ENCODE measurements at regions not wholly inside any gene's neighbourhood (a gene's known extent, or its start where the extent isn't known, plus 50 kb on each side); places are given as distances from the start of the nearest gene placed in this dataset.

DNA sequence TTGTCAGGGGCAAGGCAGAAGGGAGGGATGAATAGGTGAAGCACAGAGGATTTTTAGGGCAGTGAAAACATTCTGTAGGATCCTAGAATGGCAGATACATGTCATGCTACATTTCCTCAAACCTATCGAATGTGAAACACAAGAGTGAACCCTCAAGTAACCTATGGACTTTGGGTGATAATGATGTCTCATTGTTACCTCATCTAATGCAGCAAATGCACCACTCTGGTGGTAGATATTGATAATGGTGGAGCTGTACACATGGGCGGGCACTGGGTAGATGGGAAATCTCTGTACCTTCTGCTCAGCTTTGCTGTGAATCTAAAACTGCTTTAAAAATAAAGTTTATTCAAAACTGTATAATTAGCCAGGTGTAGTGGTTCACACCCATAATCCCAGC, 95.2 kb upstream of the NCK2 start:
- DNase-seq, result no peak

DNA sequence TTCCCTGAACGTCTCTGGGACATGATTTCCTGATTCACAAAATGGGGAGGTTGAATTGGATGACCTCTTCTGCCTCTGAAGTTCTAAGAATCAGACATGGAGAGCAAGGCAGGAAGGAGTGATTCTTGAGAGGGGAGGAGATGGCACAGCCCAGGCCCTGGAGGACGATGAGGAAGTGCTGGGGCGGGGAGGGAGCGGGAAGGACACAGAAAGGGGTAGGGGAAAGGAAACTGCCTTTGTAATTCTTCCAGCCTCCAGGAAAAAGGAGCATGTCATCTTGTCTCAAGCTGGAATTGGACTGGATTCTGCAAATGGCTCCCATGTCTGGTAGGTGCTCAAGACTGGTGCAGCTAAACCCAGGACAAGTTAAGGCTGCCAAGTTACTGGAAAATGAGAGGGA, 97.0 kb upstream of the NCK2 start:
- no peak for DNase-seq

DNA sequence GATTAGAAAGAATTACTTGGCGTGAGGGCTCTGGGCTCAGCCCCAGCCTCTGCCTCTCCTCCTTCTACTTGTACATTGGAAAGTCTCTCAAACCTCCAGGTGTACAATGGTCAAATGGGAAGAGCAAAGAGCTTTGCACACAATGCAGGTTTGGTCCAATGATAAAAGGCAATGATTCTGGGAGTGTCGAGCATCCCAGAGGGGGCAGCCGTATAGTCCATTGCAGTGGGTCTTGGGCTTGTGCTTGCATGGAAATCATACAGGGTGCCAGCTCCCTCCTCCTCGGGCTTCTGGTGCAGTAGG, 98.0 kb upstream of the NCK2 start:
- DNase-seq, result no peak

DNA sequence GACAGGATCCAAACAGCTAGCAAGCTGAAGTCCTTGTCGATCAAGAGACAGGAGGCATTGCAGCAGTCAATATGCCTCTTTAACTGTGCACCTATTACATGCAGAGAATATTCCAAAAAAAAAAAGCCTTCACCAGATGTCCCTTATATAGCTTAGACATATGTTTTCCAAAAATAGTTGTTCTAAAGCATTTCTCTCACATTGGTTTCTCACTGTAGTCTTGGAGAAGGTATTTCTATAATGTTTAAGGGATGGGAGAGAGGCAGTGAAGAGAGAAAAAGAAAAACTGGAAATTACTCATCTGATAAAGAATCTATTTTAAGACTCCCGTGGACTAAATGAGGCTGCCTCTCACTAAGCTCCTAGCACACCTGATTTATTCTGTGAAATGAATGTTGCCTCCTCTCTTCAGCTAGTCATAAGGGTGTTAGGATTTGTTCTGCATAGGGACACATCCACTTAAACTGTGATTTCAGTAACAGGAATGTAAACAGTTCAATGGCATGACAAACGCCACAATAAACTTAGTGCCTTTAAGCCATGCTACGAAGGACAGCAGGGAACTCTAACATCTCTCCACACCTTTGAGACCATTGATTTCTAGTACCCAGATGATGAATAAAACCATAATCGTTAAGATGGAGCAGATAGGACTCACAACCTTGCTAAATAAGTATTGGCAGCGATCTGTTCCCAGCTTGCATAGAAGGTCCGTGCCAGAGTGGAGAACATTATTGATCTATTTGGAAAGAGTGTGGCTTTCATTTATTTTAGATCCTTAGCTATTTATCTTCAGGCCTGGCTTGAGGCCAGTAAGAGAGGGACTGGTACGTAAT, 98.6 kb upstream of the NCK2 start:
- DNase-seq, result no peak

DNA sequence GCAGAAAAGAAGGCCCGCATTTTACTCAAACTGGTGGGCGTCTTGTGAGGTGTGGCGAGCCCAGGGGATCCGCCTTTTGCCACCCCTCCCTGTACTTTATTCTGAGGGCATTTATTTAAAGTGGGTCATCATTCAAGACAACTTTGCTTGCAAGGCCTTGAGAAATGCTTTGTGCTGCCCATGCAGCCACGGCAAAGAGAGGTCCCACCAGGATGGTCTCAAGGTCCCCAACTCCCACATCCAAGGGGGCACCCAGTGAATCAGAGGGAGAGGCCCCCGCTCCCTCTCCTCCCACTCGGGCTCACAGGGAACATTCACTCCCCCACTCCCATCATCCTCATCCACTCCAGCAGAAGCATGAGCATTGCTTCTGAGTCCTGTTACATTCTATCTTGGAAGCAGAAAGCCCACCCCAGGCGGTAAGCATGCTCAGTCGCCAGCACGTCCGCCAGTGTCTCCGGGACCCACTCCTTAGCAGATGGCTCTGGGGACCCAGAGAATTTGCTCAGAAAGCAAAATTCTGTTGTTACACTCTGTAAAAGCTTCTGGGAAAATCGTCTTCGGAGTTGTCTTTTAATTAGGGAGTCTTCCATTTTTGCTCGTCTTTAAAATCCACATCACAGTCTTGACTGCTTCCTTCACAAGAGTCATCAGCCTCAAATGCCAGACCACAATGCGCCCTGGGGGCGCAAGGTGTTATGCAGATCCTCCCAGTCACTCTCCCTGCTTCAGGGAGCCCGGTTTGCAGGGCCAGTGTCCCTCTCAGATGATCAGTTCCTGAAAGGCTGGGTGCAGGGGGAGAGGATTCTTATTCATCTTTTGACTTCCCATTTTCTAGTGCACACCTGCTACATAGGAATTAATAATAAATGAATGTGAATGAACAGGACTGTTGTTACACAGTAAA, 99.4 kb upstream of the NCK2 start:
- DNase-seq, result no peak

DNA sequence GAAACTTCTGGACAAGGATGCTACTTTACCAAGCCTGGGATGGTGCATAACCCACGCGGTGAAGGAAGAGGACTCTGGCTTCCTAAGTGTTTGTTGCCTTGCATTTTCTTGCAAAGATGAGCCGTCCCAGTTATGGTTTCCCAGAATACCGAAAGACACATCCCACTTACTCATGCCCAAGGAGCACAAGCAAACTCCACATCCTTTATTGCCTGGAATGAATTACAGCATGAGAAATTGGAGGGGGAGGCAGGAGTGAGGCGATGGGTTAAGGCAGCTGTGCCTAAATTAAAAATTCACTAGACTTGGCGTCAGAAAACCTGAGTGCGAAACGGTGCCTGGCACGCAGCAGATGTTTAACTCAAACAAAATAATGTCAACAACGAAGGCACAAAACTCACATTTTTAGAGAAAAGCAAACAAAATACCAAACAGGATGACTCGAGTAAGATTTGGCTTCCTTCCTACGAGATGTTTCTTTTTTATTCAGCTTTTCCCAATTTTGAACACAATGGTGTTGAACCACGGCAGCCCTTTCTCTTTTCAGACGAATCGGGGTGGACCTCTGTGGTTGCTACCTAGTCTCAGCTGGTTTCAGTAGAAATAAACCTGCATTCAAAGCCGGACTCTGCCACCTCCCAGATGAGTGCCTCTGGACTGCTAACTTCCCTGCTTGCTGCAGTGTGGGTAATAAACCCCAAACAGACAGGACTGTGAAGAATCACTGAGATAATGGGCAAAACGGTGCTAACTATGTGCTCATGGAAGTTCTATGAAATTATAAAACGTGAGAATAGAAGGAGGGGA, 100.3 kb upstream of the NCK2 start:
- no peak for DNase-seq

DNA sequence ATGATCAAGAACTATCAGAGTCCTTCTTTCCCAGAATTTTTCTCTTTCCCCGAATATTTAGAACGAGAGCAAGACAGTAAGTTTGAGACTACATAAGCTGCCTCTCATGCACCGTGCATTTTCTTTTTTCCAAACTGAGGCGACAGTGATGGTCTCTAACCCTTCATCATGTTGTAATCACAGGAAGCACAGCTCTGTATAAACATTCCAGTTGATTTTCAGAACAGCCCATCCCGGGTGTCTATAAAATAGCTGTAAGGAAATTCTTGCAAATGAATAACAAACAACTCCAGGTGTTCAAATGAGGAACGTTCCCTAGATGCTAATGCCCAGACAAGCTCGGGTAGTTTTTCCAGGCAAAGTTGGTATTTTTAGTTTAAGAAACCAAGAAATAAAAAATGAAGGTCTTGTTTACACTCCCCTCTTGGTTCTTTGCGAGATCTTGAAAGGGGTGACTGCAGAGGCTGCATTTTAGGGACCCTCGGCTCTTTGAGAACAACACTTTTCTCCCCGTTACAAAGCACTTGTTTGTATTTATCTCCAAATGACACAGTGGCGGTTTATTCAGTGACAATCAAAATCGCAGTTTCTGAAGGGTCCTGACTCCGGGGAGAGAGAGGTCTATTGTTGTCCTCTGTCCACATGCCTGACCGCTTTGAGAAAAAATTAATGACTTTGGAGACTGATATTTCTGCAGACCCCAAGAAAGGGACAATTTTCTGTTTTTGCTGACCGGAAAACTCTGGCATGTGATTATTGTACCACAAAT, 101.1 kb upstream of the NCK2 start:
- DNase-seq, result no peak

DNA sequence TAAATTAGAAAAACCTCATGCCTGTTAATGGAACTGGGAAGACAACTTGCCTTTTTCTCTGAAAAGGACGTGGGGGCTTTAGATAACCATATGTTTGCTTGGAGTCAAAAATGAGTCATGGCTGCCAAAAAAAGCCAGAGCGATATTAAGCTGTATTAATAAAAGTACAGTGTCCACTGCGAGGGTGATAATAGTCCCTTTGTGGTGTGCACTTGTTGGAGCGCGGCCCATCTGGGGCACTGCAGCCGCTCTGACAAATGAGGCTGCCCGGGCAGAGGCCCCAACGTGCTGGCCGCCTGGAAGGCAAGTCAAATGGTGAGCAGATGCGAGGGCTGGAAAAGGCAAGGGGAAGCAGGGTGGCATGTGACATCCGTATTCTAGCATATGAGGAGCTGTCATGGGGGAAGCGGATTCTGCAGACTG, 103.3 kb upstream of the NCK2 start:
- DNase-seq, result no peak

DNA sequence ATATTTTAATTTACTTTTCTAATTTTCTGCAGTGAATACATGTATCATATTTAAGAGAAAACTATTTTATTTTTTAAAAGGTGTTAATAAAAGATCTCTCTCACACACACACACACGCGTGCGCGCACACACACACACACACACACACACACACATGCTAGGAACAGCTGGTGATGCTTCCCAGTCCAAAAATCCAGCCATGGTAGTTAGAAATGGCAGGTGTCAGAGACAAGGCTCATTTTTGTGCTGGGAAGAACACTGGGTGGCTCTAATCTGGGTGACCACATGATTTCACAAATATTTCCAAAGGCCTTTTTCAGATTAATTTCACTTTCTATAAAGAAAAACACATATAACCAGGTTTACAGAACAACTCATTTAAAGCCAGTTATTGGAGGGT, 104.5 kb upstream of the NCK2 start:
- DNase-seq, result no peak

DNA sequence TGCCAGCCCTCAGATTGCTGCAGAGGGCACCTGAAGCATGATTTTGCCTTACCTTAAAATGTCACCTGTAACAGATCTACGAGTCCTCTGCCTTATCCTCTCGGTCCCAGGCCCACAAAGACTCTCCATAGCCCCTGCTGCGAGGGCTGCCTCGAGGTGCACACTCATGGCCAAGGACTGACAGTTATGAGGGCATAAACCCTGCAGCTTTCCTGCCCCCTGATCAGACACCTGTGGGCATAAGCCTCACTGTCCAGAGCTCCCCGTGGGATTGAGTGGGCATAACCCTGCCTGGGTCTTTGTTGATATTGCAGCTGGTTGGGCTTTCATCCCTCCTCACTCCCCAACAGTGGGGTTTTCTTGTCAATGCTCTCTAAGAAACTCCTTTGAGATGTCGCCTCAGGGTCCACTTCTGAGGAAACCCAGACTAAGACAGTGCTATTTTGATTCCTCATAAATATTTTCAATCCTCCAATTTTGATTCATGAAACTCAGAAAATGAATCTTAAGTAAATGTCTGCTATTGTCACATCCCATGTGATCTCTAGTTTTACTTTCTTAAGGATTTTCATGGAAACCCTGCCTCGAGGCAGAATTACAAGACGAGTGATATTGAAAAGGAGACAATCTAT, 108.5 kb upstream of the NCK2 start:
- DNase-seq, result no peak

DNA sequence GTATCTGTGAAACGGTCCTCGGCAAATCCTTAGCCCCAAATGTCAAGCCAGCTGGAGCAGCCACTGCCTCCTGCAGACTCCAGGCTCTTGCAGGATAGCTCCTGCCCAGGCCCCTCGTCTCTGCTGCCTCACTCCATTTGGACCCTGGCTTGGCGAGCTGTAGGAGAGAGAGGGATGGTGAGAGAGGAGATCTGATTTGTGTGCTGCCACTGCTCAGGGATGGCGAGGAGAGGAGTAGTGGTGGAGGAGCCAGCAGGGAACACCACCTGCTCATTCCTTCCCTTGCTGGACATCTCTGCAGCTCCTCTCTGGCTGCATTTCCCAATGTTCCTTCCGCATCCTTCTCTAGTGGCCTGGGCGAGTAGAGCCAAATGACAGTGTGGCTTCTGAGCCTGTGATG, 109.1 kb upstream of the NCK2 start:
- no peak for DNase-seq

DNA sequence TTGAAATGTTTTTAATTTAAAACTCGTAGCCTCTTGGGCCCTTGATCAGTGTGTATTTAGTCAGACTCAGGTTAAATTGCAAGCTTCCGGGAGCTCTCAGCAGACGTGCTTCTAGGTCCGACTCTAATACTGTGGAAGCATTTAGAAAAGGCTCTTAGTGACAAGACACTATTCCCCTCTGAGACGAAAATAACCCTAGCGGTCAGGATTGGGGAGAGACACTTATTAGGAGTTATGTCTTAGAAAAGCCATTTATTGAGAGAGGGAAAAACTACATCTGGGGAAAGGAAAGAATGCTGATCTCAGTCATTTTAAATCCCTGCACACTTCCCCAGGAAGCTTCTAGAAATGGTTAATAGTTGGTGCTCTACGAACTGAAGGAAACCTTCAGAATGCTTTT, 110.5 kb upstream of the NCK2 start:
- no peak for DNase-seq

DNA sequence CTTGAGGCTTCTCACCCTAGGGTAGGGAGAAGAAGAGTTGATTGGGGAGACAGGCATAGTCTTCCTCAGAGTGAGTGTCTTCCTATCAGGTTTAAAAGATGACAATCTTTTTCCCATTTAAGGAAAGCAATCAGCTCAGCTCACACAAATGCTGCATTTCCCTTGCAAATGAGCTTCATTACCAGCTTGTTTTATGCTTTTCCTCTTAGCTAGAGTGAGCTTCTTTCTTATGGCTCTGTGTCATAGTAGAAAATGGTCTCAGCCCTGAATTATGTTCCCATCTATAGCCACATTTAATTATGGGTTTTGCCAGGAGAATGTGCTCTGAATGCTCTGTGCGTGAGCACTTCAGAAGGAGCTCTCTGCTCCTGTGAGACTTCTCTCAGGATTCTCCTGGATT, 112.8 kb upstream of the NCK2 start:
- no peak for DNase-seq

DNA sequence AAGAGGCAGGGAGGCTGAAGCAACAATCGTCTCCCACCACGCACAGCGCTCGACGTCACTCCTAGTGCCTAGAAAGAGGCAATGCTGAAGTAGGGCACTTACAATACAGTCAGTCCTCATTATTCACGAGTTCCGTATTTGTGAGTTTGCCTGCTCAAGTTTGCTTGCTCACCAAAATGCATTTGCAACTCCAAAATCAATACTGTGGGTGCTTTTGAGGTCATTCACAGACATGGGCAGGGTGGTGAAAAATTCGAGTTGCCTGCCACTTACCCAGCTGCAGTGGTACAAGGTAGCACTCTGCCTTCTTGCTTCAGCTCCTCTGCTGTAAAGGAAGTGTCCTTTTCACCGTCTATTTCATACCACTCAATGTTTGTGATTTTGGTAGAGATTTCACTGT, 113.7 kb upstream of the NCK2 start:
- no peak for DNase-seq

DNA sequence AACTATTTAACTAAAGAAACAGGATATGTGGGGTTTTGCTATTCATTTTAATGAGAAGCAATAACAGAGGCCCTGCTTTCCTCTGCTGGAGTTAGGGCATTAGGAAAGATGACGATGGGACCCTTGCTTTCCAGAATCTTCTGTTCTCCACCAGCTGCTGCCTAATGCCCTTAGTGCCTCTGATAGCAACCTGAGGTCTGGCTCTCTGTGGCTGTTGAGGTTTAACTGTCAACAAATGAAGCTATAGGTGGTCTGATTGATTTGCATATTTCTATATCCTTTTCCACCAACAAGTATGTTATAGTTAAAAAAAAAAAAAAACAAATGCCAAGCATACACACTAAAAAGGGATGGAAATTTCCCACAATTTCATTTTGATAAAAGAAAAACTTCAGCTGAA, 115.1 kb upstream of the NCK2 start:
- DNase-seq, result no peak

DNA sequence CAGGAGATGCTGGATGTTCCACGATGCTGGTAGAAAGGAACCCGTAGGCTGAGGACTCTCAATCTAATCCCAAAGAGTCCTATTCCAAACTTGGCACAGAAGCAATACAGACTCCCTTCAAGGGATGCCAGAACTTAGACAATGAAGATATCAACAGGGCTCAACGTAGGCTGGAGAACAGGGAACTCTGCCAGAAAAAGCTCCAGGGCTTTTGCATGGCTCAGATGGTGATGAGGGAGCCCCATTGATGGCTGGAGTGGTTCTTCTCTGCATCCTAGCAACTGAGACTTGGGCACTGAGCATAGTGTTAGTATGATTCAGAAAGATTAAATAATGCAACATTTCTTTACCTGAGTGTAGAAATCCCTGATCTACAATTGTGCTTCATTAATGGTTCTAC, 117.2 kb upstream of the NCK2 start:
- DNase-seq, result no peak

DNA sequence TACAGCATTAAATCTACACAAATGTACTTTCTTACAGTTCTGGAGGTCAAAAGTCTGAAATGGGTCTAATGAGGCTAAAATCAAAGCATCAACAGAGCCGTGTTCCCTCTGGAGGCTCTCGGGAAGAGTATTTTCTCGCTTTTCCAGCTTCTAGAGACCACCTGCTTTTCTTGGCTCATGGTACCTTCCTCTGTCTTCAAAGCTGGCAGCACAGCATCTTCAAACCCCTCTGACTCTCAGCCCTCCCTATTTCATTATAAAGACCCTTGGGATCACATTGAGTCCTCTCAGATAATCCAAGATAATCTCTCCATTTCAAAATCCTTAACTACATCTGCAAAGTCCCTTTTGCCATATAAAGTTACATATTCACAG, 117.8 kb upstream of the NCK2 start:
- no peak for DNase-seq

DNA sequence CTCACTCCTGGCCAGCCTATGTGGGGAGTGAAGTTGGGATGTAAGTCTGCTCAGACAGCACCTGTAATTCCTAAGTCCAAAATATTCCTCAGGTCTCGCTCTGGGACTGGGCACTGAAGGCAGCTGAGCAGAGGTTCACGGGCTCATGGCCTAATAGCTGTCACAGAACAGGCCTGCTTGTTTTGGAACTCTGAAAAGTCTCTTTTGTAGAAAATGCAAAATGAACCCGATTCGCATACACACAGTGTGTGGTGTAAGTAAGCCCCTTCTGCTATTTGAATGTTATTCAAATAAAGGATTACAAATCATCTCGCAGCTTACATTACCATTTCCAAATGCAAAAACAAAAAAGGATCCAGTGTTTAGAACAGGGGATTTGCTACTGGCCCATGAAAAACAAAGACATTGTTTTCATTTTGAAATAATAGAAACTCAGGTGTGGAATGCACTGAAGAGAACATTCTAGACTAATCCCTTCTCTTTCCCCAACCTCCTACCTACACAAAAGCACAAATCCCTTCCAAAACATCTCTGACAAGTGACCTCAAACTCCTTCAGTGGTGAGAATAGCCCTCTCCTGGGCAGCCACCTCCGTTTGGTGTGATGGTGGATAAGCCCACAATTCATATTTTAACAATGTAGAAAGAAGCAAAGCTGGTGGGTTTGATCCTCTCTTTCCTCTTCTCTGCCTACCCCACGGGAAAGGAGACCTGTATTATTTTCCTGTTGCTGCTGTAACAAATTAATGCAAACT, 118.3 kb upstream of the NCK2 start:
- no peak for DNase-seq

DNA sequence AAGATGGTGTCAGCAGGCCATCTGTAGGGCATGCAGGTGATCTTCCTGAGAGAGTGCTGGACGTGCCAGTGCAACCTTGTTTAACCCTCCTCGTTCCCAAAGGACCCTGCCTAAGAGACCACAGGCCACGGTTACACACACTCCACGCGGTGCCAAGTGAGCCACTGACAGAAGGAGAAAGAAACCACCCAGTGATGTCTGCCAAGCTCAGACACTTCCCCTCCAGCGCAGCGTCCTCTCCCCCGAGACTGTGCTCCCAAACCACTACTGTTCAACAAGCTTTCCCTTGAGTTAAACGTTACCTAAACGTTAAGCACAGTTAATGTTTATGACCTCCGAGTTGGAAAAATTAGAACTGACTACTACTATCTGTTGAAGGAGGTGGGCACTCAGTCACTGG, 119.1 kb upstream of the NCK2 start:
- no peak for DNase-seq

DNA sequence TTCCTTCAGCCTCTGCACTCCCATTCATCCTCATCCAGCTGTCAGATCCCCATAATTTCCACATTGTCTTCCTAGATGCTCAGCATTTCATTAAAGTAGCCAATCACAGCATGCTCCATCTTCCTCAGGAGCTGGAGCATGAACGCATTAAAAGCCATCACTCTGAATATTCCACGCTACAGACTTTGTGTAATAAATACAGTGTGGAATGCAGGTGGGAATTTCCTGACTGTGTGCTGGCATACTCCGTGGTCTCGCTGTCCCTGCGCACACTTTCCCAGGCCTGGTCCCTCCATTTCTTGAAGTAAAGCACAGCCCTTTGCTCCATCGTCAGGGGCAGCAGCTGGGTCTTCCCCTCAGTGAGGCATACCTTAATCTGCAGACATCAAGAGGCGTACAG, 123.7 kb upstream of the NCK2 start:
- no peak for DNase-seq

DNA sequence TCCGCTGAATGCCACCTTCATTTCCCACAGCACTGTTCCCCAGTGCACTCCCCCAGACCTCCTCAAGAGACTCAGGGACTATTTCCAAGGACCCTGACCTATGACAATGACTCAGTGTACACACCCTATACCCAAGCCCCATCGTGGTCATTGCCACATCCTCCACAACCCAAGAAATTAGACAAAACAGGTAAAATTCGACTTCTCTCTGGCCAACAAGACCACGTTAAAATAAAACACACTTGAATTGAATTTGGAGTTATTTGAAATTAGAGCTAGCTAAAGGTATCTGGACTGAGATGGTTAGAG, 126.4 kb upstream of the NCK2 start:
- DNase-seq, result no peak
